PC-9 (cell line): ENCODE measurements at regions not wholly inside any gene's neighbourhood (a gene's known extent, or its start where the extent isn't known, plus 50 kb on each side); places are given as distances from the start of the nearest gene placed in this dataset.
"Not testable (repeated sequence)": the region's sequence is repeated elsewhere in the genome, so short reads cannot be mapped to it uniquely, and the experiment has no call there.

Experiments
- BruUV-seq: library from RNA; stranded (reverse); fragments of 400-500 nt; replicated peaks from 2 replicates; lab custom pipeline; 2021; lab: Mats Ljungman, UMichigan
- CTCF ChIA-PET: fragments of 300-600 bp; sonication (Branson Sonifier 250); formaldehyde crosslinking; loops from one replicate; lab custom pipeline; 2022; ENCODE audit warnings: antibody characterized with exemption; lab: Charles Lee
- POLR2A ChIA-PET: fragments of 300-600 bp; sonication (Branson Sonifier 250); formaldehyde crosslinking; loops from one replicate; lab custom pipeline; 2022; ENCODE audit warnings: antibody characterized with exemption; ENCODE audit not compliant: unreplicated experiment; lab: Charles Lee
- DNase-seq, 2 experiments: peaks; one replicate each; pipeline versions ENCODE4 v3.0.0 to v3.0.0-alpha.2; 2015 to 2022; ENCODE audit warnings: mixed read lengths in 1 of 2
- H2AFZ ChIP-seq: fragments of 200-600 bp; sonication (generic); 2 replicates; pipeline ENCODE4 v1.8.1; 2017; ENCODE audit warnings: antibody characterized with exemption
- H3F3A ChIP-seq: fragments of 200-600 bp; sonication (generic); 2 replicates; pipeline ENCODE4 v1.8.1; 2017; ENCODE audit warnings: antibody characterized with exemption, mild to moderate bottlenecking, low read depth; ENCODE audit not compliant: insufficient read depth
- H3K27ac ChIP-seq: fragments of 200-600 bp; sonication (generic); 2 replicates; pipeline ENCODE4 v1.6.1; 2016; ENCODE audit warnings: mixed run types
- H3K27me3 ChIP-seq: fragments of 200-600 bp; sonication (generic); 2 replicates; pipeline ENCODE4 v1.6.1; 2016; ENCODE audit warnings: low read depth, mixed run types; ENCODE audit not compliant: insufficient read depth
- H3K36me3 ChIP-seq: fragments of 200-600 bp; sonication (generic); 2 replicates; pipeline ENCODE4 v1.6.1; 2016; ENCODE audit warnings: low read depth, mixed run types
- H3K4me1 ChIP-seq: fragments of 200-600 bp; sonication (generic); replicated peaks from 2 replicates; pipeline ENCODE4 v1.6.1; 2016; ENCODE audit warnings: mixed run types; ENCODE audit not compliant: insufficient read depth
- H3K4me2 ChIP-seq: fragments of 200-600 bp; sonication (generic); 2 replicates; pipeline ENCODE4 v1.6.1; 2017; ENCODE audit warnings: mixed run types
- H3K4me3 ChIP-seq: fragments of 200-600 bp; sonication (generic); 2 replicates; pipeline ENCODE4 v1.6.1; 2016; ENCODE audit warnings: mixed run types
- H3K79me2 ChIP-seq: fragments of 200-600 bp; sonication (generic); 2 replicates; pipeline ENCODE4 v1.6.1; 2017; ENCODE audit warnings: low read depth, mixed run types
- H3K9me2 ChIP-seq: fragments of 200-600 bp; sonication (generic); 2 replicates; pipeline ENCODE4 v1.8.1; 2017; ENCODE audit warnings: mild to moderate bottlenecking; ENCODE audit not compliant: insufficient read depth
- H3K9me3 ChIP-seq: fragments of 200-600 bp; sonication (generic); 2 replicates; pipeline ENCODE4 v1.8.1; 2016; ENCODE audit warnings: low read depth; ENCODE audit not compliant: insufficient read depth
- H4K20me1 ChIP-seq: fragments of 200-600 bp; sonication (generic); 2 replicates; pipeline ENCODE4 v1.8.1; 2017; ENCODE audit not compliant: insufficient read depth
- CTCF ChIP-seq: fragments of 200-600 bp; sonication (generic); conservative IDR thresholded peaks from 2 replicates; pipeline ENCODE4 v1.6.1; 2017; ENCODE audit warnings: mixed run types, antibody characterized with exemption, mild to moderate bottlenecking, moderate library complexity
- EZH2 ChIP-seq: fragments of 200-600 bp; sonication (generic); IDR thresholded peaks from 2 replicates; pipeline ENCODE4 v1.8.0; 2017; ENCODE audit warnings: antibody characterized with exemption, low read depth
- intact Hi-C: fragments of 100-400 bp; cut with micrococcal nuclease; formaldehyde crosslinking; loops from one replicate; pipeline ENCODE4 v1.10.0; 2022; ENCODE audit not compliant: unreplicated experiment

DNA sequence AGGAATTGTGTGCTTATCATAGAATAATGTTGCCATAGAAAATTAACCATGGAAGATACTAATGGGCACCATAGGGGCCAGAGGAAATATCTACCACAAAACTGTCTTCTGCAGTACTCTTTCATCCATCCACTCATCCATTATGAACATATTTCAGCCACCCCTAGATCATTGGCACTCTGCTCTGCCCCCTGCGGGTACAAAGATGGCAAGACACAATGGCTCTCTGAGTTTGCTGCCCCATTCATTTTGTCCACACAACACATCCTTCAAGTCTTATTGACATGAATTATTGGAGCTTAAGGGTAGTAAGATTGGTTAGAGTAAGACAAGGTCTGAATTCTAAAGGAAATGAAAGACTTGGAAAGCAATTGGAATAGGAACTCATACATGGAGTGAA is 1224.7 kb upstream of the CELF4 start:
- no peaks in the 10 kb centered on the region for H3K9me2 ChIP-seq
- no peak for DNase-seq
- intact Hi-C loops, result no loop called here

DNA sequence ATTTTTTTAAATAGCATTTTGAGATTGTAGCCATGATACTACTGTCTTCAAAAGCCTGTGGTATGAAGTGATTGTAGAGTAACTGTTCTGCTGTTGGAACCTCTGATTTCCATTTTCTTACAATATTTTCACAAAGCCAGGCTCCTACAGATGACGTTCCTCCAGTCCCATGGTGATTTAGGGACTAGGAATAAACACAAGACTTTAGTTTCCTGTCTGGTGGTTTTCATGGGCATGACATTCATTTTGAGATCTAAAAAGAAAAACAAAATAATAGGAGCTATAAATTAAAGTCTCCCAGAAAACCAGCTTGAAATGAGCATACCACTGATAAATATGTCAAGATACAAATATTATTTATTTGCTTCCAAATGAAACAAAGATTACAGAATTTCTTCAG is 1223.5 kb upstream of the CELF4 start:
- Histone ChIP-seq H3K4me3 (no peak overlapping the region), H3K4me1 (no peaks in the 10 kb centered on the region), H3F3A (no peaks in the 10 kb centered on the region), H2AFZ (no peak overlapping the region), H3K79me2 (no peaks in the 10 kb centered on the region), H3K36me3 (no peaks in the 10 kb centered on the region), H3K27me3 (no peaks in the 10 kb centered on the region), H3K9me2 (no peaks in the 10 kb centered on the region), H3K27ac (no peak overlapping the region), H4K20me1 (no peaks in the 10 kb centered on the region), H3K9me3 (no peaks in the 10 kb centered on the region), H3K4me2 (no peak overlapping the region)
- intact Hi-C loops, result no loop called here
- POLR2A ChIA-PET, result no interaction called here
- CTCF ChIA-PET, result no interaction called here
- TF ChIP-seq CTCF, result no peak
- TF ChIP-seq EZH2, result no peak
- no peak for DNase-seq
- no TSS peak for BruUV-seq

More for the DNA sequence above, 1224.7 kb upstream of the CELF4 start:
- Histone ChIP-seq H3K9me3 (no peaks in the 10 kb centered on the region), H3K27me3 (no peaks in the 10 kb centered on the region), H4K20me1 (no peaks in the 10 kb centered on the region), H3K4me3 (no peak overlapping the region), H3K27ac (no peak overlapping the region), H2AFZ (no peak overlapping the region), H3K79me2 (no peaks in the 10 kb centered on the region), H3K4me2 (no peak overlapping the region), H3F3A (no peaks in the 10 kb centered on the region), H3K4me1 (no peaks in the 10 kb centered on the region), H3K36me3 (no peaks in the 10 kb centered on the region)
- ChIA-PET CTCF (no interaction called here), POLR2A (no interaction called here)
- no TSS peak for BruUV-seq
- TF ChIP-seq CTCF, result no peak
- no peak for TF ChIP-seq EZH2

GRCh38 chr18:38786906-38787305 is 1221.3 kb upstream of the CELF4 start:
- Histone ChIP-seq H3K4me2 (no peak overlapping the region), H3K79me2 (no peaks in the 10 kb centered on the region), H3F3A (no peaks in the 10 kb centered on the region), H3K9me2 (no peaks in the 10 kb centered on the region), H3K9me3 (no peaks in the 10 kb centered on the region), H3K27me3 (no peaks in the 10 kb centered on the region), H3K36me3 (no peaks in the 10 kb centered on the region), H2AFZ (no peak overlapping the region), H4K20me1 (no peaks in the 10 kb centered on the region), H3K4me1 (no peaks in the 10 kb centered on the region), H3K27ac (no peak overlapping the region), H3K4me3 (no peak overlapping the region)
- ChIA-PET POLR2A (no interaction called here), CTCF (no interaction called here)
- intact Hi-C loops, result no loop called here
- DNase-seq, result no peak
- BruUV-seq, result no TSS peak
- TF ChIP-seq CTCF (no peak), EZH2 (no peak)

- H3K9me3 ChIP-seq, H2AFZ ChIP-seq, POLR2A ChIA-PET, H3K79me2 ChIP-seq, H3K27me3 ChIP-seq, H3K36me3 ChIP-seq, BruUV-seq, H4K20me1 ChIP-seq, H3K27ac ChIP-seq, H3F3A ChIP-seq, H3K9me2 ChIP-seq, H3K4me3 ChIP-seq, CTCF ChIA-PET, intact Hi-C loops, H3K4me2 ChIP-seq, DNase-seq, H3K4me1 ChIP-seq: not testable (repeated sequence)
These were observed 1206.0 kb upstream of the CELF4 start for GRCh38 chr18:38771620-38772019.
